Left renal cortex interstitium (tissue), 4 donors: ENCODE measurements at regions not wholly inside any gene's neighbourhood (a gene's known extent, or its start where the extent isn't known, plus 50 kb on each side); places are given as distances from the start of the nearest gene placed in this dataset.

Experiments used
- DNase-seq, 4 donors: peaks; one replicate each; pipeline ENCODE4 v3.0.0-alpha.2; 2013; ENCODE audit warnings: low read depth in 4 of 4, low spot score in 2 of 4, missing footprints in 1 of 4

GRCh38 chr17:36813357-36813756 is 123.9 kb upstream of the LHX1 start:
- no peak for DNase-seq

- DNase-seq: no peak
These were observed 123.2 kb upstream of the LHX1 start for GRCh38 chr17:36813957-36814563.

GRCh38 chr17:36814958-36815357 is 122.3 kb upstream of the LHX1 start:
- DNase-seq: no peak

GRCh38 chr17:36816214-36816906 is 120.9 kb upstream of the LHX1 start:
- DNase-seq: no peak

- no peak for DNase-seq
These were observed 120.4 kb upstream of the LHX1 start for GRCh38 chr17:36816907-36817288.

- no peak for DNase-seq
These were observed 119.7 kb upstream of the LHX1 start for GRCh38 chr17:36817483-36818048.

- DNase-seq: no peak
These were observed 119.0 kb upstream of the LHX1 start for GRCh38 chr17:36818134-36818825.

GRCh38 chr17:36823850-36824677 is 113.2 kb upstream of the LHX1 start:
- no peak for DNase-seq

GRCh38 chr17:36824678-36825101 is 112.6 kb upstream of the LHX1 start:
- DNase-seq: no peak

- no peak for DNase-seq
These were observed 112.2 kb upstream of the LHX1 start for GRCh38 chr17:36825113-36825512.

- no peak for DNase-seq
These were observed 111.8 kb upstream of the LHX1 start for GRCh38 chr17:36825521-36825920.

GRCh38 chr17:36825951-36826350 is 111.3 kb upstream of the LHX1 start:
- DNase-seq: no peak

GRCh38 chr17:36827081-36827480 is 110.2 kb upstream of the LHX1 start:
- no peak for DNase-seq

- DNase-seq: no peak
These were observed 107.6 kb upstream of the LHX1 start for GRCh38 chr17:36829676-36830075.

GRCh38 chr17:36833279-36833678 is 104.0 kb upstream of the LHX1 start:
- DNase-seq: no peak

GRCh38 chr17:36835036-36835435 is 102.2 kb upstream of the LHX1 start:
- DNase-seq: no peak

- DNase-seq: no peak
These were observed 99.9 kb upstream of the LHX1 start for GRCh38 chr17:36837195-36837938.

GRCh38 chr17:36837939-36838272 is 99.4 kb upstream of the LHX1 start:
- no peak for DNase-seq

GRCh38 chr17:36839256-36839655 is 98.0 kb upstream of the LHX1 start:
- no peak for DNase-seq

- DNase-seq: no peak
These were observed 96.5 kb upstream of the LHX1 start for GRCh38 chr17:36840796-36841195.
